ENCODE measurements at regions not wholly inside any gene's neighbourhood (a gene's known extent, or its start where the extent isn't known, plus 50 kb on each side); places are given as distances from the start of the nearest gene placed in this dataset.

GRCh38 chr6:44580901-44581300, 193.4 kb downstream of the CDC5L start:
- intact Hi-C loops (cut with micrococcal nuclease; ENCODE audit: unreplicated experiment): no loop called here
- Histone ChIP-seq H3K27ac (ENCODE audit: low read depth, low read length, poor library complexity, severe bottlenecking) (no peak overlapping the region), H3K4me2 (ENCODE audit: low read length) (no peak overlapping the region), H3K9me3 (ENCODE audit: low read length) (no peaks in the 10 kb centered on the region), H4K20me1 (ENCODE audit: insufficient read depth, low read length) (no peaks in the 10 kb centered on the region), H3K79me2 (ENCODE audit: insufficient read depth, low read depth, low read length) (no peaks in the 10 kb centered on the region), H2AFZ (ENCODE audit: low read length) (no peak overlapping the region), H3K4me3 (ENCODE audit: low read depth, low read length, poor library complexity, severe bottlenecking) (no peak overlapping the region), H3K36me3 (ENCODE audit: insufficient read depth, low read length) (no peaks in the 10 kb centered on the region), H3K4me1 (ENCODE audit: insufficient read depth, low read length, poor library complexity, severe bottlenecking) (no peaks in the 10 kb centered on the region), H3K9me2 (ENCODE audit: insufficient read depth, low read length) (no peaks in the 10 kb centered on the region)
- CTCF ChIA-PET (ENCODE audit: unreplicated experiment): no interaction called here
- no peak for DNase-seq (ENCODE audit: low spot score)
- no TSS peak for BruUV-seq (replicated peaks)
- TF ChIP-seq CTCF (conservative IDR thresholded peaks at IDR 0.05; ENCODE audit: low read length) (no peak), EZH2phosphoT487 (IDR thresholded peaks at IDR 0.05; ENCODE audit: borderline replicate concordance, low read depth, low read length) (no peak)
- POLR2A ChIA-PET: no interaction called here

DNA sequence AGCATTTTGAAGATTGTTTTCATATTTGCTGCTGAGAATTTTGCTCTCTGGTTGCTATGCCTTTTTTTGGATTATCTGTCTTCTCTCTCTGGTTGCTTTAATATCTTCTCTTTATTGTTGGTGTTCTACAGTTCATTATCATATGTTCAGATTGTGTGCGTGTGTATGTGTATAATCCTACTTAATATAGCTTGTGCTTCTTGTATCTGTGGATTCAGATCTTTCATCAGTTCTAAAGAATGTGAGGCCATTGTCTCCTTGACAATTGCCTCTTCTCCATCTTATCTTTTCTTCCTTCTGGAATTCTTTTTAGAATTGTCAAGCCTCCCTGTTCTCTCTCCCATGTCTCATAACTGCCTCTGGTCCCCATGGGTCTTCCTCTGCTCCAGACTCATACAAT, 195.4 kb downstream of the CDC5L start:
- CTCF ChIA-PET (ENCODE audit: unreplicated experiment): no interaction called here
- DNase-seq (ENCODE audit: low spot score): no peak
- Histone ChIP-seq H3K4me1 (ENCODE audit: insufficient read depth, low read length, poor library complexity, severe bottlenecking) (no peaks in the 10 kb centered on the region), H3K4me3 (ENCODE audit: low read depth, low read length, poor library complexity, severe bottlenecking) (no peak overlapping the region), H4K20me1 (ENCODE audit: insufficient read depth, low read length) (no peaks in the 10 kb centered on the region), H3K27ac (ENCODE audit: low read depth, low read length, poor library complexity, severe bottlenecking) (no peak overlapping the region), H3K36me3 (ENCODE audit: insufficient read depth, low read length) (no peaks in the 10 kb centered on the region), H3K9me2 (ENCODE audit: insufficient read depth, low read length) (no peaks in the 10 kb centered on the region), H3K4me2 (ENCODE audit: low read length) (no peak overlapping the region), H3K9me3 (ENCODE audit: low read length) (no peaks in the 10 kb centered on the region), H3K79me2 (ENCODE audit: insufficient read depth, low read depth, low read length) (no peaks in the 10 kb centered on the region), H2AFZ (ENCODE audit: low read length) (no peak overlapping the region)
- BruUV-seq (replicated peaks): no TSS peak
- POLR2A ChIA-PET: no interaction called here
- intact Hi-C loops (cut with micrococcal nuclease; ENCODE audit: unreplicated experiment): no loop called here
- TF ChIP-seq CTCF (conservative IDR thresholded peaks at IDR 0.05; ENCODE audit: low read length): no peak
- no peak for TF ChIP-seq EZH2phosphoT487 (IDR thresholded peaks at IDR 0.05; ENCODE audit: borderline replicate concordance, low read depth, low read length)

- DNase-seq (ENCODE audit: low spot score): no peak
- no TSS peak for BruUV-seq (replicated peaks)
- no peak overlapping the region for H2AFZ ChIP-seq (ENCODE audit: low read length)
- CTCF ChIA-PET (ENCODE audit: unreplicated experiment): no interaction called here
- no peak overlapping the region for H3K4me2 ChIP-seq (ENCODE audit: low read length)
- no peaks in the 10 kb centered on the region for H3K9me2 ChIP-seq (ENCODE audit: insufficient read depth, low read length)
- H3K4me1 ChIP-seq (ENCODE audit: insufficient read depth, low read length, poor library complexity, severe bottlenecking): no peaks in the 10 kb centered on the region
- no peaks in the 10 kb centered on the region for H3K36me3 ChIP-seq (ENCODE audit: insufficient read depth, low read length)
- no peaks in the 10 kb centered on the region for H3K79me2 ChIP-seq (ENCODE audit: insufficient read depth, low read depth, low read length)
- no peak overlapping the region for H3K4me3 ChIP-seq (ENCODE audit: low read depth, low read length, poor library complexity, severe bottlenecking)
- TF ChIP-seq CTCF (conservative IDR thresholded peaks at IDR 0.05; ENCODE audit: low read length): no peak
- no peak for TF ChIP-seq EZH2phosphoT487 (IDR thresholded peaks at IDR 0.05; ENCODE audit: borderline replicate concordance, low read depth, low read length)
- H4K20me1 ChIP-seq (ENCODE audit: insufficient read depth, low read length): no peaks in the 10 kb centered on the region
- H3K27ac ChIP-seq (ENCODE audit: low read depth, low read length, poor library complexity, severe bottlenecking): no peak overlapping the region
- POLR2A ChIA-PET: no interaction called here
- intact Hi-C loops (cut with micrococcal nuclease; ENCODE audit: unreplicated experiment): loop anchor here (5.0 kb wide), 1 partner anchor 1332 kb away; no protein-coding TSS in a partner anchor
- H3K9me3 ChIP-seq (ENCODE audit: low read length): no peaks in the 10 kb centered on the region
Observed at GRCh38 chr6:44590471-44590870, 203.0 kb downstream of the CDC5L start.
